LNCaP clone FGC (cell line): ENCODE measurements at regions not wholly inside any gene's neighbourhood (a gene's known extent, or its start where the extent isn't known, plus 50 kb on each side); places are given as distances from the start of the nearest gene placed in this dataset.

Experiments
- DNase-seq: peaks from one replicate; pipeline ENCODE4 v3.0.0-alpha.2; 2011; ENCODE audit warnings: low read depth
- H3K4me3 ChIP-seq: 2 replicates; pipeline ENCODE4 v1.5.1; 2011; ENCODE audit warnings: mild to moderate bottlenecking, low read depth, low read length, control low read depth
- TF ChIP-seq, protein P1 (sequence below): IDR thresholded peaks from 2 replicates; pipeline ENCODE4 v1.5.1; 2012; ENCODE audit warnings: mild to moderate bottlenecking; ENCODE audit not compliant: control insufficient read depth, insufficient read depth; ENCODE audit errors: extremely low read depth

- no peak for DNase-seq
- TF ChIP-seq, protein P1, sequence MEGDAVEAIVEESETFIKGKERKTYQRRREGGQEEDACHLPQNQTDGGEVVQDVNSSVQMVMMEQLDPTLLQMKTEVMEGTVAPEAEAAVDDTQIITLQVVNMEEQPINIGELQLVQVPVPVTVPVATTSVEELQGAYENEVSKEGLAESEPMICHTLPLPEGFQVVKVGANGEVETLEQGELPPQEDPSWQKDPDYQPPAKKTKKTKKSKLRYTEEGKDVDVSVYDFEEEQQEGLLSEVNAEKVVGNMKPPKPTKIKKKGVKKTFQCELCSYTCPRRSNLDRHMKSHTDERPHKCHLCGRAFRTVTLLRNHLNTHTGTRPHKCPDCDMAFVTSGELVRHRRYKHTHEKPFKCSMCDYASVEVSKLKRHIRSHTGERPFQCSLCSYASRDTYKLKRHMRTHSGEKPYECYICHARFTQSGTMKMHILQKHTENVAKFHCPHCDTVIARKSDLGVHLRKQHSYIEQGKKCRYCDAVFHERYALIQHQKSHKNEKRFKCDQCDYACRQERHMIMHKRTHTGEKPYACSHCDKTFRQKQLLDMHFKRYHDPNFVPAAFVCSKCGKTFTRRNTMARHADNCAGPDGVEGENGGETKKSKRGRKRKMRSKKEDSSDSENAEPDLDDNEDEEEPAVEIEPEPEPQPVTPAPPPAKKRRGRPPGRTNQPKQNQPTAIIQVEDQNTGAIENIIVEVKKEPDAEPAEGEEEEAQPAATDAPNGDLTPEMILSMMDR: no peak
- no peak overlapping the region for H3K4me3 ChIP-seq
These were observed 1437.6 kb downstream of the UQCRFS1 start for GRCh38 chr19:27775395-27775794.

- TF ChIP-seq, protein P1: peak; percentile 30; the same call in 1 of the 2 replicates
- DNase-seq: no peak
- no peak overlapping the region for H3K4me3 ChIP-seq
These were observed 1438.1 kb downstream of the UQCRFS1 start for GRCh38 chr19:27774827-27775226.

DNA sequence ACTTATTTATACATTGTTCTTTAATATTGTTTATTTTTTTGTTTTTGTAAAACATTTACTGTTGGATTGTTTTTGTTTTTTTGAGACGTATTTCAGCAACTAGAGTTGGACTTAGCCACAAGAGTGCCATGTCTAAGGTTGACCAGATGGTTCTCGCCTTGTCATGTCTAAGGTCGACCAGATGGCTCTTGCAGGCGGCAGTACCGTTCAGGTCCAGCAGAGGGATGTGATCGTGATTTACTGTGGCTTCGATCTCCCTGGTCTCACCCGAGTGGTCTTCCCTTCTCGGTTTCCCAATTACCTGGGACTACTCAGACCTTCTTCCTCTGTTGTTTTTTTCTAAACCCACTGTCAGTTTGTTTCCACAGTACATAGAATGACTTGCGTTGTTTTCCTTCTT, 1438.6 kb downstream of the UQCRFS1 start:
- TF ChIP-seq, protein P1: no peak
- DNase-seq: no peak
- no peak overlapping the region for H3K4me3 ChIP-seq

GRCh38 chr19:27773318-27774094, 1439.4 kb downstream of the UQCRFS1 start:
- no peak for DNase-seq
- TF ChIP-seq, protein P1: no peak
- no peak overlapping the region for H3K4me3 ChIP-seq

DNA sequence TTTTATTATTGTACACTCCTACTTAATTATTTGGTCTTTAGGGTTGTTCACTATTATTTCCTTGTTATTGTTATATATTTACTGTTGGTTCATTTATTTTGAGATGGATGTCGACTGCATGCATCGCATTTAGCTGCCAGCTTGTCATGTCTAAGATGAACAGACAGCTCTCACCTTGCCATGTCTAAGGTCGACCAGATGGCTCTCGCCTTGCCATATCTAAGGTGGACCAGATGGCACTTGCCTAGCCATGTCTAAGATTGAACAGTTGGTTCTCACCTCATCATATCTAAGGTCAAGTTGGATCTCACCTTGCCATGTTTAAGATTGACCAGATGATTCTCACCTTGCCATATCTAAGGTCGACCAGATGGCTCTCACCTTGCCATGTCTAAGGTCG, 1440.9 kb downstream of the UQCRFS1 start:
- no peak overlapping the region for H3K4me3 ChIP-seq
- TF ChIP-seq, protein P1: no peak
- no peak for DNase-seq

GRCh38 chr19:27770095-27770494, 1442.9 kb downstream of the UQCRFS1 start:
- TF ChIP-seq, protein P1: no peak
- no peak for DNase-seq
- no peak overlapping the region for H3K4me3 ChIP-seq

DNA sequence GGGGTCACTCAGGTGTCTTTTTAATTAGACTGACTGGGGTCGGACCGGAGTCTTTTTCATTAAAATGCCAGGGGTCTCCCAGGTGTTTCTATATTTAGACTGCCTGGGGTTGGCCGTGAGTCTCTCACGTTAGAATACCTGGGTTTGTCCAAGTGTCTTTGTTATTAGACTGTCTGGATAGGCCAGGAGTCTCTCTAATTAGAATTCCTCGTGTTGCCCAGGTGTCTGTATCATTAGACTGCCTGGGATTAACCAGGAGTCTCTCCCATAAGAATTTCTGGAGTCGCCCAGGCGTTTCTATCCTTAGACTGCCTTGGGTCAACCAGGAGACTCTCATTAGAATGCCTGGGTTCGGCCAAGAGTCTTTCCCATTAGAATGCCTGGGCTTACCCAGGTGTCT, 1445.7 kb downstream of the UQCRFS1 start:
- TF ChIP-seq, protein P1: no peak
- H3K4me3 ChIP-seq: no peak overlapping the region
- no peak for DNase-seq
